K562 (cell line): ENCODE measurements at regions not wholly inside any gene's neighbourhood (a gene's known extent, or its start where the extent isn't known, plus 50 kb on each side); places are given as distances from the start of the nearest gene placed in this dataset.
A peak's percentile ranks its signal among the peaks of the same experiment; 100 is the strongest.

Source experiments
- ADNP ChIP-seq: fragments of 200-800 bp; sonication (Bioruptor generic); IDR thresholded peaks from 2 replicates; pipeline ENCODE4 v1.6.1; 2016; ENCODE audit warnings: missing genetic modification characterization, missing compliant biosample characterization
- BACH1 ChIP-seq: fragments of 200-800 bp; sonication (Bioruptor generic); IDR thresholded peaks from 2 replicates; pipeline ENCODE4 v1.6.1; 2016; ENCODE audit warnings: missing genetic modification characterization, missing compliant biosample characterization
- KHSRP ChIP-seq: fragments of 450-650 bp; IDR thresholded peaks from 2 replicates; pipeline ENCODE4 v1.6.1; 2017
- KLF10 ChIP-seq: fragments of 250-450 bp; sonication (Bioruptor Pico); IDR thresholded peaks from 2 replicates; pipeline ENCODE4 v1.6.1; 2021; ENCODE audit warnings: matching md5 sums
- MECOM ChIP-seq: fragments of 250-450 bp; sonication (Bioruptor Pico); IDR thresholded peaks from 2 replicates; pipeline ENCODE4 v1.8.0; 2022; ENCODE audit warnings: inconsistent platforms
- RAD21 ChIP-seq, 2 experiments: fragments of 250-450 bp in 1 of 2; fragments of 450-650 bp in 1 of 2; sonication (Bioruptor Pico) in 1 of 2; formaldehyde crosslinking in 1 of 2; IDR thresholded peaks in 1 of 2; conservative IDR thresholded peaks in 1 of 2; 2 replicates each; pipeline versions ENCODE4 v1.4.0 to v1.8.0; 2020 to 2022; ENCODE audit warnings: mild to moderate bottlenecking in 2 of 2, moderate library complexity in 1 of 2
- RBFOX2 ChIP-seq: fragments of 200-400 bp; formaldehyde crosslinking; IDR thresholded peaks from 2 replicates; pipeline ENCODE4 v1.6.1; 2017; ENCODE audit warnings: low read depth, mild to moderate bottlenecking, low read length, moderate library complexity
- SMC3 ChIP-seq: conservative IDR thresholded peaks from 2 replicates; pipeline ENCODE4 v1.6.1; 2011; ENCODE audit warnings: low read depth, low read length, improper control_type of control experiment; ENCODE audit not compliant: insufficient read depth
- SPI1 ChIP-seq: IDR thresholded peaks from 2 replicates; pipeline ENCODE4 v1.6.1; 2011; ENCODE audit warnings: low read depth, low read length, control low read depth, borderline replicate concordance
- STAT6 ChIP-seq: sonication (generic); formaldehyde crosslinking; IDR thresholded peaks from 2 replicates; pipeline ENCODE4 v1.8.1; 2023; ENCODE audit warnings: mild to moderate bottlenecking, missing genetic modification reagents
- TF ChIP-seq, protein P1 (sequence below): fragments of 250-450 bp; sonication (Bioruptor Pico); IDR thresholded peaks from 2 replicates; pipeline ENCODE4 v1.8.0; 2022; ENCODE audit warnings: moderate library complexity, mild to moderate bottlenecking, inconsistent platforms

DNA sequence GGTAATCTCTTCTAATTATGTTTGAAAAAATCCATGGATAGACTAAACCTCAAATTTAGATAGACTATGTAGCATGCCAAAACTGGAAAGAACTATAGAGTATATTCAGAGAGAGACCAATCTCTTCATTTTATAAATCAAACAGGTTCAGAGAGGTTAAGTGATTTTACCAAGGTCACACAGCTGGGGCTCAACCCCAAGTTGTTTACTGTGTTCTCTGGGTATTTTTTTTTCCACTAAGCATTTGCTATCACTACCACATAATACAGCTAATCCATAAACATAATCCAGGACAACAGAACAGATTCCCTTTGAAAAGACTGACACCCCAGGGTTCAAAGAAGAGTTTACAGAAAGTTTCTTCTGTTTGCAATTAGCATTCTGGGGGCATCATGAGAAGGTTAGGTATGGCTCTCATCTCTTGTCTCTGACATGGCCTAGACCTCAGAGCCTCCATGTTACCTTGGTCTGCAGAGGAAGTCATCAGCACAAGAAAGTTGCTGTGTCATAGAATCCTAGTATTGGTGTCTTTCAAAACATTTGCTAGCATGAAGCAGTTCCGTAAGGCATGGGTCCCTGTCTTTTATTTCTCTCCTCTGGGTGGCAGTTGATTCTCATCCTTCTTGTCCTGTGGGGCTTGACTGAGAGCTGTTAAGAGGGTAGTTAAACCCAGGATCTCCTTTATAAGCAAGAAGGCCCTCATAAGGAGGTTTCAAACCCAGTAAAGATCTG is 94.5 kb upstream of the HSD17B12 start (continued):
- TF ChIP-seq SMC3 (0 out of 2 replicates have a peak, but pooled peaks have one; percentile 18), RBFOX2 (no peak), MECOM (no peak), KHSRP (no peak), SPI1 (peak; percentile 58; the same call in 1 of the 2 replicates), ADNP (tag) (peak; percentile 62), BACH1 (peak; percentile 72; the same call in 1 of the 2 replicates), KLF10 (no peak), STAT6 (CRISPR knock-in tag) (no peak), RAD21 (CRISPR knock-in tag; conservative IDR thresholded peaks at IDR 0.05 in 1 of 2, IDR thresholded peaks at IDR 0.05 in 1 of 2) (peak; percentile 43 to 57)
- TF ChIP-seq, protein P1, sequence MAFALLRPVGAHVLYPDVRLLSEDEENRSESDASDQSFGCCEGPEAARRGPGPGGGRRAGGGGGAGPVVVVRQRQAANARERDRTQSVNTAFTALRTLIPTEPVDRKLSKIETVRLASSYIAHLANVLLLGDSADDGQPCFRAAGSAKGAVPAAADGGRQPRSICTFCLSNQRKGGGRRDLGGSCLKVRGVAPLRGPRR (CRISPR knock-in tag), result no peak
- TF ChIP-seq, all 486 proteins: peak for 16
